Upper lobe of right lung (tissue), 1 donor: ENCODE measurements at regions not wholly inside any gene's neighbourhood (a gene's known extent, or its start where the extent isn't known, plus 50 kb on each side); places are given as distances from the start of the nearest gene placed in this dataset.

Experiments
- ATAC-seq: fragments of 200-7000 bp; cut with Tn5 transposase; one replicate; pipeline ENCODE4 v1.9.1; 2020; ENCODE audit warnings: mild to moderate bottlenecking, moderate library complexity
- DNase-seq: peaks from one replicate; pipeline ENCODE4 v3.0.0-alpha.2; 2020
- H3K27ac ChIP-seq: fragments of 200-600 bp; one replicate; pipeline ENCODE4 v1.8.0; 2022
- H3K27me3 ChIP-seq: fragments of 200-600 bp; one replicate; pipeline ENCODE4 v1.8.0; 2022; ENCODE audit warnings: mild to moderate bottlenecking
- H3K36me3 ChIP-seq: fragments of 200-600 bp; one replicate; pipeline ENCODE4 v1.8.0; 2022
- H3K4me1 ChIP-seq: fragments of 200-600 bp; one replicate; pipeline ENCODE4 v1.8.0; 2022
- H3K4me3 ChIP-seq: fragments of 200-600 bp; one replicate; pipeline ENCODE4 v1.8.0; 2022; ENCODE audit warnings: mild to moderate bottlenecking
- H3K9me3 ChIP-seq: fragments of 200-600 bp; one replicate; pipeline ENCODE4 v1.8.0; 2022
- intact Hi-C: fragments of 100-400 bp; cut with DNase I; formaldehyde crosslinking; loops from one replicate; pipeline ENCODE4 v1.11.0; 2022
- TF ChIP-seq, protein P1 (sequence below): fragments of 200-600 bp; IDR thresholded peaks from one replicate; pipeline ENCODE4 v1.8.0; 2022; ENCODE audit warnings: antibody characterized with exemption
- donor health status: DM: no; HTN: yes; CAD: no; lungs with severe emphysema.

DNA sequence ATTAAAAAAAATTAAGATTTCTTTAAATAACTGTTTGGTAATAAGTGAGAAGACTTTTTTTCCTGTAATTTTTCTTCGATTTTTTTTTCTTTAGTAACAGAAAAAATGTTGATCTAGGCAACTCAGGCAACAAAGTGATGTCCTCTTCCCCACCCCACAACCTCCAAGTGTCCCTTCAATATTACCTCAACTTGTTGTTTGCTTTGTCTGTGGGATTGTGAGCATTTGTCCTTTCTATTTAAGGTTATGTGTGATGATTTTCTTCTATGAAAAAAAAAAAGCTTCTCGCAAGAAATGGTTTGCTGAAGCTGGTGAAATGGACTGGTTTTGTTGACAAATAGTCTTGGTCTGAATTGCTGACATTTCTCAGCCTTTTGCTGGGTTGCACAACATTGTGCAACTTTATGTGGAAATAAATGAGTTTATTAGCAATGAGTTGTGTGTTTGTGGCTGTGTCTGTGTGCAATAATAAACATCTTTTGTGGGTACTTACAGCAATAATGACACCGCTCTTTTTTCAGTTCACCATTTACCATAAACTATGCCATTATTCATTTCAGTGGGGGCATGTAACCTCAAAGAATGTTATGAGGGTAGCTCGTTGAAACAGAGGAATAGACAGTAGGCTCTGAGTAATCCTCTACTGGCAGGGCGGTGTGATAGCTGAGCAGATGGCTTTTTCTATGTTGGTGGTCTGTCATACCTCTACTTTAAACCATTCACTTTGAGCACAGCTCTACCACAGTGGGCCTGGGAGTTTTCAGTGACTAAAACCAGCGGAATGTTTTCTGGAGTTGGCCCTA, 218.4 kb downstream of the HLX start:
- Histone ChIP-seq H3K36me3 (no peaks in the 10 kb centered on the region), H3K4me3 (no peak overlapping the region), H3K27me3 (no peaks in the 10 kb centered on the region), H3K27ac (peak overlapping the region; percentile 58), H3K4me1 (peaks cover 17% of the 10 kb centered on the region), H3K9me3 (no peaks in the 10 kb centered on the region)
- ATAC-seq: peak; percentile 73
- no peak for DNase-seq
- TF ChIP-seq, protein P1, sequence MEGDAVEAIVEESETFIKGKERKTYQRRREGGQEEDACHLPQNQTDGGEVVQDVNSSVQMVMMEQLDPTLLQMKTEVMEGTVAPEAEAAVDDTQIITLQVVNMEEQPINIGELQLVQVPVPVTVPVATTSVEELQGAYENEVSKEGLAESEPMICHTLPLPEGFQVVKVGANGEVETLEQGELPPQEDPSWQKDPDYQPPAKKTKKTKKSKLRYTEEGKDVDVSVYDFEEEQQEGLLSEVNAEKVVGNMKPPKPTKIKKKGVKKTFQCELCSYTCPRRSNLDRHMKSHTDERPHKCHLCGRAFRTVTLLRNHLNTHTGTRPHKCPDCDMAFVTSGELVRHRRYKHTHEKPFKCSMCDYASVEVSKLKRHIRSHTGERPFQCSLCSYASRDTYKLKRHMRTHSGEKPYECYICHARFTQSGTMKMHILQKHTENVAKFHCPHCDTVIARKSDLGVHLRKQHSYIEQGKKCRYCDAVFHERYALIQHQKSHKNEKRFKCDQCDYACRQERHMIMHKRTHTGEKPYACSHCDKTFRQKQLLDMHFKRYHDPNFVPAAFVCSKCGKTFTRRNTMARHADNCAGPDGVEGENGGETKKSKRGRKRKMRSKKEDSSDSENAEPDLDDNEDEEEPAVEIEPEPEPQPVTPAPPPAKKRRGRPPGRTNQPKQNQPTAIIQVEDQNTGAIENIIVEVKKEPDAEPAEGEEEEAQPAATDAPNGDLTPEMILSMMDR: no peak
- intact Hi-C loops: no loop called here

DNA sequence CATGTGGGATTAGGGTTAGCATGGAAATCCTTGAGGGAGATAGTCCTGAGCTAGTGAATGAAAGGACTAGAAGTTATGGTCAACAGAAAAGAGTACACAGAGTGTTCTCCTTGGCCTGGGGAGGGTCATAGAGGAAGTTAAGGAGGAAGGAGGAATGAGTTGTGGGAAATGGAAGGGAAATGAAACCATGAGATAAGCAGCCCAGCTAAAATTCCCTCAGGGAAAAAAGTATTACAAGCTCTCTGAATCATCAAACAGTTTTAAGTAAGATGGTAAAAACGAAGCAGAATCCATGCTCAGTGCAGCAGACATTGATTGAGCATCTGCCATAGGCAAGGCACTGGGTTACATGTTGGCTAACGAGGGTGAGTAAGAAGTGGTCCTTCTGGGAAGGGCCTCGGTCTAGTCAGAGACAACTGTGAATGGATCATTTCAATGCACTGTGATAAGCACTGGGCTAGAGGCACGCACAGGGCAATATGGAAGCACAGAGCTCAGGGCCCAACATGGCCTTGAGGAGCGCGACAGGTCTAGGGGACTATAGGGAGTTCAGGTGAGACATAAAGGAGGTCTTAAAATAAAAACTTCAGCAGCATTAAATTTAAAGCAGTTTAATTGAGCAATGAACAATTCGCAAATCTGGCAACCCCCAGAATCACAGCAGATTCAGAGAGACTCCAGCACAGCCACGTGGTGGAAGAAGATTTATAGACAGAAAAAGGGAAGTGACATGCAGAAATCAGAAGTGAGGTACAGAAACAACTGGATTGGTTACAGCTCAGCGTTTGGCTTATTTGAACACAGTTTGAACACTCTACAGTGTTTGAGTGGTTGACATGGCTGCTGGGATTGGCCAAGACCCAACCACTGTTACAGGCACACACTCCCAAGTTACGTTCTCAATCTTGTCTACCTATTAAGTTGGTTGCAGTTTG, 219.5 kb downstream of the HLX start:
- peak overlapping the region; percentile 58 for H3K27ac ChIP-seq
- peak; percentile 57 for ATAC-seq
- intact Hi-C loops: no loop called here

DNA sequence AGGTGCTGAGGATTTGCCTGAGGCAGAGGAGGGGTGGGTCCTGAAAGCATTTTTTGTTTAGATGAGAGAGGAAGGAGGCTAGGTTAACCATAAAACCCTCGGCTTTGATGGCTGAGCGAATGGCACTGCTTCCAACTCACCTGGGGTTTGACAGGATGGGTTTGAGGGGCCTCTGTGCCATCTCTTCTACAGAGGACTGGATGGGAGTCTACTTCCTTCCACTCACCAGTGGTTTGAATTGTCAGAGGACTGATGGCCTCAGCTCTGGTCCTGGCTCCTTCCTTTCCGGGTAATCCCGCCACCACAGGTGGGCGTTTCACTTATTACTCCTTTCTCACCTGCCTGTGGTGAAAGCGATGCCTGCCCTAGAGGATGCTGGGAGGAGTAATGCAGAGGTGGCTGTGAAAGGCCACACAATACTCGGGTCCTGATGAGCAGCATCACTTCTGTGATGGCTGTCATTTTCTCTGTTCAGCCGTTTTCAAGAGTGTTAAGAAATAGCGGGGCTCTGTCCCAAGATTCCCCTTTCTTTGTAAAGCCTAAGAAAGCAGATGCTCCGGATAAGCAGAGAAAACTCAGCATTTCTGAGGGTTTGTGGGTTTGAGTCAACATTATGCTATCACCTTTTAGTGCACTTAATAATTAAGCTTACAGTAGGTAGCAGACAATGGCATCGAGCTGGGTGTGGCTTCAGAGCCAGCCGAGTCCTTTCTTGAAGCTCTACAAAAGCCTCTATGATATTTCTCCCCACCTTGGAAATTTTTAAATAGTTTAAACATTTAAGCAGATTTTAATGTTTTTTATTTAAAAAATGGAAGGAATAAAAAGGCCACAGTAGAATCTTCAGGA, 220.7 kb downstream of the HLX start:
- TF ChIP-seq, protein P1: no peak
- no peak overlapping the region for H3K27ac ChIP-seq
- no peaks in the 10 kb centered on the region for H3K36me3 ChIP-seq
- H3K27me3 ChIP-seq: no peaks in the 10 kb centered on the region
- no peaks in the 10 kb centered on the region for H3K9me3 ChIP-seq
- DNase-seq (no peak), ATAC-seq (no peak)
- H3K4me1 ChIP-seq: peaks cover 17% of the 10 kb centered on the region
- intact Hi-C loops: no loop called here
- no peak overlapping the region for H3K4me3 ChIP-seq

More for the DNA sequence above, 219.5 kb downstream of the HLX start:
- TF ChIP-seq, protein P1: no peak
- H3K27me3 ChIP-seq: no peaks in the 10 kb centered on the region
- H3K4me3 ChIP-seq: no peak overlapping the region
- no peak for DNase-seq
- no peaks in the 10 kb centered on the region for H3K9me3 ChIP-seq
- no peaks in the 10 kb centered on the region for H3K36me3 ChIP-seq
- peaks cover 17% of the 10 kb centered on the region for H3K4me1 ChIP-seq

DNA sequence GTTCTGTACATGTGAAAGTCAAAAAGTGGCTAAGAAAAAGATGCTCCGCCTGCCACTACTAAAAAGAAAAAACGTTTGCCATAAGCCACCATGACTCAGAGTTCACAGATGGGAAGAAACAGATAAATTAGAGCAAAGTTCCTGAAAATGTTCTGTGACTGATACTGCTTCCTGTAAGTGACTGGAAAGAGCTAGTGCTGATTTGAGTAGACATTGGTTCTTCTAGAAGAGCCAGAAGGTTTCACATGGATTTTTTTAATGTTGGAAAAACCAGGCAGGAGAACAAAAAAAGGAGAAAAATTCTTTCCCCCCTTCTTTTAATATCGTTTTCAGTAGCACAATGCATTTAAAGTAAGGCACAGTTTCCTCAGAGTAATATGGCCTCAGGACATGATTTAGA, 221.4 kb downstream of the HLX start:
- Histone ChIP-seq H3K27ac (no peak overlapping the region), H3K36me3 (no peaks in the 10 kb centered on the region), H3K4me3 (no peak overlapping the region), H3K27me3 (no peaks in the 10 kb centered on the region), H3K4me1 (peaks cover 17% of the 10 kb centered on the region), H3K9me3 (no peaks in the 10 kb centered on the region)
- ATAC-seq: peak; percentile 58
- intact Hi-C loops: no loop called here
- TF ChIP-seq, protein P1: no peak
- no peak for DNase-seq
